NCI-H82 treated with DMSO at 0.1 percent for 48 hours (cell line): ENCODE measurements at regions not wholly inside any gene's neighbourhood (a gene's known extent, or its start where the extent isn't known, plus 50 kb on each side); places are given as distances from the start of the nearest gene placed in this dataset.
"Not testable (repeated sequence)": the region's sequence is repeated elsewhere in the genome, so short reads cannot be mapped to it uniquely, and the experiment has no call there.

Experiments used
- DNase-seq: peaks from one replicate; lab custom pipeline; 2025; ENCODE audit not compliant: unreplicated experiment; lab: John Stamatoyannopoulos, UW

- DNase-seq, result no peak
These were observed 239.1 kb upstream of the ARID2 start for GRCh38 chr12:45490232-45490881.

DNA sequence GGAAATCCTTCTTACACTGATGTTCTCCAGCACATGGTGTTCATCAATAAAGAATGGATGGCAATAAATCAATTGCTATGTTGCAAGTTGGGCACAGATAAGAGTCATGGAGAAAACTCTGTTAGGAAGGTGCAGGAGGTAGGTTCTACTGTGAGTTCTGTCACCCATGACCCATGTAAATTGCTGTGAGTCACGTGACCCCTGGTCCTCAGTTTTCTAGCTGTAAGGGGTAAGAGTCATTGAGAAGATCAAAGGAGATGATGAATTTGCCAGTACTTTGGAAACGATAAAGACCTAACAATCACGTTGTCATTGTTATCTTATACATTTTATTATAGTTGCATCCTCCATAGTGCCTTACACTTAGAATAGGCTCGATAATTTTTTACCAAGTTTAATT lies 235.2 kb upstream of the ARID2 start:
- no peak for DNase-seq

- no peak for DNase-seq
These were observed 230.9 kb upstream of the ARID2 start for GRCh38 chr12:45498645-45499044.

GRCh38 chr12:45502481-45503128 lies 226.9 kb upstream of the ARID2 start:
- no peak for DNase-seq

- DNase-seq, result no peak
These were observed 225.6 kb upstream of the ARID2 start for GRCh38 chr12:45503899-45504298.

- DNase-seq, result no peak
These were observed 225.0 kb upstream of the ARID2 start for GRCh38 chr12:45504316-45505010.

DNA sequence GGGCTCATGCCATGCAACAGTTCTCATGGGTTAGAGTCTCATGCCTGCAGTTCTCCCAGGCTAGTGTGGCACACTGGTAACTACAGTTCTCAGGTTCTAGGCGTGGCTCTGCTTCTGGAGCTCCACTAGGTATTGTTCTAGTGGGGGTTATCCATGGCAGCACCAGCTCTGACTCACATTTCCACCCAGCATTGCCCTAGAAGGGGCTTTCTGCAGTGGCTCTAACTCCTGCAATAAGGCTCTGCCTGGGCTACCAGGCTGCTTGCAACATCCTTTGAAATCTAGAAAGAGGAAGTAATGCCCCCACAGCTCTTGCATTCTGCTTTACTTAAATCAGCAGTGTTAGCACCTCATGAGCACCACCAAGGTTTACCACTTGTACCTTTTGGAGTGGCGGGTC lies 220.3 kb upstream of the ARID2 start:
- DNase-seq, result no peak

GRCh38 chr12:45509621-45510020 lies 219.9 kb upstream of the ARID2 start:
- DNase-seq, result no peak

DNA sequence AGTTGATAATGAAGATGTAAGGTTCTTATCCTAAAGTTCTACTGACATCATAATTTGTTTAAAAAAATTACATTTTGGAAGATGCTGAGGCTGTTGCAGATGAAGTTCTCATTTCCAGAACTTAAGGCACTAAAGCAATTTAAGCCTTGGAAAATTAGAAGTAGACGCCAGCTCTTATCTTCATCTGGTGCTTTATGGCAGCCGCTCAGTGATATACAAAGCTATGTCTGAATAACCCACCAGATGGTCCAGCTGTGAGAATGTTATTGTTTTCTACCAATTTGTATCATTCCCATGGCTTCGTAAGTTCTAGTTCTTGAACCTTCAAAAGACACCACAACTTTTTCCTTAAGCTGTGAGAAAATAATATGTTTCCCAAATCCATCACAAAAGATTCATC lies 212.1 kb upstream of the ARID2 start:
- no peak for DNase-seq

DNA sequence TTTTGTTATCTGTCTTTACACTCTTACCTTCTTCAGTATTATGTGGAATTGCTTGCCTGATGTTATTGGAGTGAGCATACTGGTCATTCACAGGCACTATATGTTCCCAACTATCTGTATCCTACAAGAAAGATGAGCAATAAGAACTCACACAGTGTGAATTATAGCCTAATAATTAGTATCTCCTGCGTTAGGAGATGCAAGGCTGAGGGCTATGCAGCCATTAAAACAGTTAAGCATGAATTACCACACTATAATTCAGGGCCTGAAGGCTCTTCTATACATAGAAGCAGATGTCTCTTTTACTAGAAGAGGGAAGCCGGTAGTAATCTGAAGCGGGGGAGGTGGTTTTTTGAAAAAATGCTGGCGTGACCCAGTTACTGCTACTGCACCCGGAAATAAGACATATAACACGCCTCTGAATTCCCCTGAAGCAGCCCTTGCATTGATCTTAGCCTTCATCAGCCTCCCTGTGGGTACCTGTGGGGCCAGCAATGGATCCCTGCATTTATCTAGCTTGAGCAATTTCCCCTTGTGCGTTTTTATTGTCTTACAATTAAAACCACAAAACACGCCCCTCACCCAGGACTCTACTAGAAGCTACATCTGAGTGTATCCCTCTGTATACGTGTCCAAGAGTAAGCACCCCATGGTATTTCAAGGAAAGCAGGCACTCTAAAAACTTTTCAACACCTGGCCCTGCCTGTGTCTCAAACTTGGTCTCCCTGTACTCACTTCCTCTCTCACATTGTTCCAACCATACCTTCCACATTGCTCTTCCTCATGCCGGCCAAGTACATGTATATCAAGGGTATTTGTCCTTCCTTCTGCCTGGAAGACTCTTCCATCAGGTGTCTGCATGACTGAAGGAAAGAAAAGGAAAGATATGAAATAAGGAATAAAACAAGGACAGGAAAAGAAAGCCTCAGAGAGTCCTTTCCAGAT lies 210.9 kb upstream of the ARID2 start:
- no peak for DNase-seq

GRCh38 chr12:45522227-45522626 lies 207.3 kb upstream of the ARID2 start:
- no peak for DNase-seq

- DNase-seq, result not testable (repeated sequence)
These were observed 202.7 kb upstream of the ARID2 start for GRCh38 chr12:45526823-45527222.

- DNase-seq, result no peak
These were observed 197.4 kb upstream of the ARID2 start for GRCh38 chr12:45532113-45532512.

- DNase-seq, result no peak
These were observed 193.8 kb upstream of the ARID2 start for GRCh38 chr12:45535610-45536180.

- no peak for DNase-seq
These were observed 193.2 kb upstream of the ARID2 start for GRCh38 chr12:45536284-45536683.

DNA sequence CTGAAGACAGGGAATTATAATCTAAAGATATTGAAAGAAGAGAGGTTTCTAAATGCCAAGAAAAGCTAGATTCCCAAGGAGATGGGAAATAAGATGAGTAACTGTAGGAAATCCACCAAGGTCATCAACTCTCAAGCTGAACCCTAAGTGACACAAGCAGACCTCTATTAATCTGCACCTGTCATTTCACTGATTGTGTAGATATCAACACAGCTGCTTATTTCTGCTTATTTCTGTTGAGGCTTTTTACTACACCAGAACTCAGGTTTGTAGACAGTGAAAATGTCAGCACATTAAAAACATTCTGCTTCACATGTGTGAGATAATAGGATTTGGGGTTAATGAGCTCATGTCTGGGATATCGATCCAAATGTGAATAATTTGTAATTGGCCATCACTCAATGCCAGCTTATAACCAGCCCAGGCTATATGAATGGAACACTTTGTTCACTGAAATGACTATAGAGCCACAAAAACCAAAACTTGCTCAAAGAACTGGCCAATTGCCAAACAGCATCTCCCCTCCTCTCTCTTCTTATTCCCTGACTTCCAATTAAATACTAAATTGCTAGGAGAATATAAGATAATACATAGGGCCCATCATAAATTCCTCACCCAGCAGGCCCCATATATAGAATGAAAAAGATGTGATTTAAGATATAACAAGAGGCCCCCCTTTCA lies 188.7 kb upstream of the ARID2 start:
- DNase-seq, result peak; percentile 71

- DNase-seq, result peak; percentile 68
These were observed 185.6 kb upstream of the ARID2 start for GRCh38 chr12:45543887-45544286.

DNA sequence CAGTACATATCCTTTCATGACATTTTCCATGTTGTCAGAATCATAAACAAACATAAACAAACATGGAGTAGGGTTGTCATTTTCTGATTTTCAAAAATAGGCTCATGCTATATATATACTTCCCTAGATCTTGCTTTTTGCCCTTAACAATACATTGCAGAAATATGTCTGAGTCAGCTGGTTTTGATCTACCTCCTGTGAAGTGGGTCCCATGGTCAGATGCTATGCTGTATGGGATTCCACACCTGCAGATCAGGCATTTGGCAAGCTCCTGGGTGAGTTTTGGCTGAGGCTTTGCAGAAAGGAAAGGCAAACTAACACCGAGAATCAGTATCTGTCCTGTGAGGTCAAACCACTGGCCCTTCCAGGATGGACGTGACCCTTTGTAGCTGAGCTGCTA lies 183.0 kb upstream of the ARID2 start:
- no peak for DNase-seq

DNA sequence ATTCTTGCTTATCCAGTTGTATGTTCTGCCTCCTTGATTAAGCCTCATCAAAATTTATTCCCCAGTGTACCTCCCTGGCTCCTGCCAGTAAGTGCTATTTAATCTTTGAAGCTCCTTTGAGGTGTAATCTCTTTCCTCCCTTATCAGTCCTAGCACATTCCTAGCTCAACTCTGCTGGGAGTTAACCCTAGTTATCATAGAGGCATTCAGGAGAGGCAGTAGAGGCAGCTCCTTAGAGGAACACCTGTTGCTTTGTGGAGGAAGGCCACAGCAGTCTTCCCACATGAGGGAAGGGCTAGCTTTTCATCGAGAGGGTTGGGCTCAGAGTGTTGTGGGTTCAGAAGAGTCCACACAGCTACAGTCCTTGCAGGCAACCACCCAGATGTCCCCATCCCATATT lies 182.4 kb upstream of the ARID2 start:
- DNase-seq, result no peak

- DNase-seq, result no peak
These were observed 181.7 kb upstream of the ARID2 start for GRCh38 chr12:45547822-45548221.
